KMS-11 (cell line): ENCODE measurements at regions not wholly inside any gene's neighbourhood (a gene's known extent, or its start where the extent isn't known, plus 50 kb on each side); places are given as distances from the start of the nearest gene placed in this dataset.

Experiments used
- H2AFZ ChIP-seq: fragments of 200-600 bp; sonication (generic); 2 replicates; pipeline ENCODE4 v1.6.1; 2016; ENCODE audit warnings: antibody characterized with exemption, mixed run types, low read depth
- H3K27ac ChIP-seq: fragments of 200-600 bp; sonication (generic); 2 replicates; pipeline ENCODE4 v1.6.1; 2016; ENCODE audit warnings: mild to moderate bottlenecking, mixed run types
- H3K27me3 ChIP-seq: fragments of 200-600 bp; sonication (generic); 2 replicates; pipeline ENCODE4 v1.6.1; 2017; ENCODE audit warnings: mild to moderate bottlenecking, low read depth, mixed run types, moderate library complexity; ENCODE audit not compliant: insufficient read depth
- H3K36me3 ChIP-seq: fragments of 200-600 bp; sonication (generic); 2 replicates; pipeline ENCODE4 v1.6.1; 2017; ENCODE audit warnings: mild to moderate bottlenecking, mixed run types; ENCODE audit not compliant: insufficient read depth
- H3K4me1 ChIP-seq: fragments of 200-600 bp; sonication (generic); 2 replicates; pipeline ENCODE4 v1.6.1; 2016; ENCODE audit warnings: mild to moderate bottlenecking, low read depth, mixed run types; ENCODE audit not compliant: poor library complexity, severe bottlenecking
- H3K4me2 ChIP-seq: fragments of 200-600 bp; sonication (generic); 2 replicates; pipeline ENCODE4 v1.7.0; 2016; ENCODE audit warnings: mild to moderate bottlenecking, mixed run types
- H3K4me3 ChIP-seq: fragments of 200-600 bp; sonication (generic); IDR thresholded peaks from 2 replicates; pipeline ENCODE4 v1.6.1; 2017; ENCODE audit warnings: low read depth, low read length, mixed read lengths; ENCODE audit not compliant: insufficient read depth
- H3K79me2 ChIP-seq: fragments of 200-600 bp; sonication (generic); 2 replicates; pipeline ENCODE4 v1.6.1; 2016; ENCODE audit warnings: low read depth, mixed run types; ENCODE audit not compliant: insufficient read depth
- H3K9ac ChIP-seq: fragments of 200-600 bp; sonication (generic); 2 replicates; pipeline ENCODE4 v1.6.1; 2016; ENCODE audit warnings: mild to moderate bottlenecking, mixed run types
- H4K20me1 ChIP-seq: fragments of 200-600 bp; sonication (generic); 2 replicates; pipeline ENCODE4 v1.6.1; 2016; ENCODE audit warnings: mild to moderate bottlenecking, mixed run types; ENCODE audit not compliant: insufficient read depth
- CTCF ChIP-seq: fragments of 200-600 bp; sonication (generic); conservative IDR thresholded peaks from 2 replicates; pipeline ENCODE4 v1.6.1; 2017; ENCODE audit warnings: low read depth, mild to moderate bottlenecking, antibody characterized with exemption, low read length, moderate library complexity, mixed read lengths

- H3K36me3 ChIP-seq = no peaks in the 10 kb centered on the region
- no peak overlapping the region for H3K4me2 ChIP-seq
- no peak overlapping the region for H3K9ac ChIP-seq
- no peak overlapping the region for H3K27ac ChIP-seq
- H3K4me1 ChIP-seq = no peaks in the 10 kb centered on the region
- no peaks in the 10 kb centered on the region for H3K79me2 ChIP-seq
- no peaks in the 10 kb centered on the region for H4K20me1 ChIP-seq
- H2AFZ ChIP-seq = no peak overlapping the region
- TF ChIP-seq CTCF = no peak
- no peaks in the 10 kb centered on the region for H3K27me3 ChIP-seq
- H3K4me3 ChIP-seq = no peak overlapping the region
Observed at GRCh38 chr9:20085842-20086241, 297.0 kb upstream of the SLC24A2 start.

GRCh38 chr9:20084125-20084524 lies 295.3 kb upstream of the SLC24A2 start:
- Histone ChIP-seq H3K4me3 (no peak overlapping the region), H3K36me3 (no peaks in the 10 kb centered on the region), H3K9ac (no peak overlapping the region), H3K27ac (no peak overlapping the region), H2AFZ (no peak overlapping the region), H4K20me1 (no peaks in the 10 kb centered on the region), H3K79me2 (no peaks in the 10 kb centered on the region), H3K27me3 (no peaks in the 10 kb centered on the region), H3K4me2 (no peak overlapping the region), H3K4me1 (no peaks in the 10 kb centered on the region)
- TF ChIP-seq CTCF = no peak

GRCh38 chr9:20083390-20083789 lies 294.6 kb upstream of the SLC24A2 start:
- no peak overlapping the region for H3K4me3 ChIP-seq
- no peaks in the 10 kb centered on the region for H3K79me2 ChIP-seq
- H3K27me3 ChIP-seq = no peaks in the 10 kb centered on the region
- no peak overlapping the region for H3K27ac ChIP-seq
- no peak overlapping the region for H2AFZ ChIP-seq
- H3K4me1 ChIP-seq = no peaks in the 10 kb centered on the region
- H3K36me3 ChIP-seq = no peaks in the 10 kb centered on the region
- TF ChIP-seq CTCF = no peak
- H4K20me1 ChIP-seq = no peaks in the 10 kb centered on the region
- H3K4me2 ChIP-seq = no peak overlapping the region
- H3K9ac ChIP-seq = no peak overlapping the region

- Histone ChIP-seq H3K4me3 (no peak overlapping the region), H2AFZ (no peak overlapping the region), H3K9ac (no peak overlapping the region), H3K27ac (no peak overlapping the region), H3K27me3 (no peaks in the 10 kb centered on the region), H3K4me1 (no peaks in the 10 kb centered on the region), H4K20me1 (no peaks in the 10 kb centered on the region), H3K36me3 (no peaks in the 10 kb centered on the region), H3K79me2 (no peaks in the 10 kb centered on the region), H3K4me2 (no peak overlapping the region)
- no peak for TF ChIP-seq CTCF
Observed at GRCh38 chr9:20082831-20083230, 294.0 kb upstream of the SLC24A2 start.

GRCh38 chr9:20082406-20082805 lies 293.6 kb upstream of the SLC24A2 start:
- Histone ChIP-seq H3K4me2 (no peak overlapping the region), H3K27ac (no peak overlapping the region), H2AFZ (no peak overlapping the region), H4K20me1 (no peaks in the 10 kb centered on the region), H3K4me3 (no peak overlapping the region), H3K79me2 (no peaks in the 10 kb centered on the region), H3K4me1 (no peaks in the 10 kb centered on the region), H3K27me3 (no peaks in the 10 kb centered on the region), H3K36me3 (no peaks in the 10 kb centered on the region), H3K9ac (no peak overlapping the region)
- no peak for TF ChIP-seq CTCF
